ENCODE measurements at regions not wholly inside any gene's neighbourhood (a gene's known extent, or its start where the extent isn't known, plus 50 kb on each side); places are given as distances from the start of the nearest gene placed in this dataset.
"Not testable (repeated sequence)": the region's sequence is repeated elsewhere in the genome, so short reads cannot be mapped to it uniquely, and the experiment has no call there.

GRCh38 chr3:21894459-21895340 lies 143.7 kb upstream of the ZNF385D start:
- DNase-seq (ENCODE audit: low read depth in 2 of 2): no peak

GRCh38 chr3:21898316-21898715 lies 147.3 kb upstream of the ZNF385D start:
- no peak for DNase-seq (ENCODE audit: low read depth in 2 of 2)

- no peak for DNase-seq (ENCODE audit: low read depth in 2 of 2)
These were observed 150.5 kb upstream of the ZNF385D start for GRCh38 chr3:21901484-21901883.

DNA sequence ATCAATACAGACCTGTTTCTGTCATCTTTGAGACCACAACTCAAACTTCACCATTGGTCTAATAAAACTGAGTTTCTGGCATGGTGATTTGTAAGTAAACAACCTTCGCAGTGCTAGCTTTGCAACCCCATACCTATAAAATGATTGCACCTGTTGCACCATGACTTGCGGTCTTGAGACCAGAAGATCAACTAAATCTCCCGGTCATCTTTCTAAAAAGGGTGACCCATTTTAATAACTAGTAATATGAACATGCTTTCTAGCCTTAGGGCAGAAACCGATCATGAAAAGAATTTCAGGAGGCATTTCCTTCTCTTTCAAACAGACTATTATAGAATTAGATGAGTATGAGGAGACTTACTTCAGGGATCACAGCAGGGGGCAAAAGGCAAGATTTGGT lies 151.9 kb upstream of the ZNF385D start:
- DNase-seq (ENCODE audit: low read depth in 2 of 2): no peak

DNA sequence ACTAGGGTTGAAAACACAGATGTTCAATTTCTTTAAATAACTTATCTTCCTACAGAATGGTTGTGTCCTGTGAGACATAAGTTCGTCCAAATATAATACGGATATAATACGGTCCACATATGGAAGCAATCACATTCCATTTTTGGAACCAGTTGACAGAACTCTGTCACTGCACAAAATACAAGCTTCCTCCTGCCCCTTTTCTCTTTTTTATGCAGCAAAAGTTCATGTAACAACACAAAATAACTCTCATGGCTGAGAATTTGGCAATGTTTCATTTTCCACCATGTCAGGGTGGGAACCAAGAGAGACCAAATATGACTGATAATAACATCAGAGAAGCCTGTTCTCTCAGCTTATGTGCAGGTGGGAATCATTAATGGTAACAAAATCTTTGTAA lies 158.1 kb upstream of the ZNF385D start:
- DNase-seq (ENCODE audit: low read depth in 2 of 2): no peak

- no peak for DNase-seq (ENCODE audit: low read depth in 2 of 2)
These were observed 161.7 kb upstream of the ZNF385D start for GRCh38 chr3:21912711-21913110.

DNA sequence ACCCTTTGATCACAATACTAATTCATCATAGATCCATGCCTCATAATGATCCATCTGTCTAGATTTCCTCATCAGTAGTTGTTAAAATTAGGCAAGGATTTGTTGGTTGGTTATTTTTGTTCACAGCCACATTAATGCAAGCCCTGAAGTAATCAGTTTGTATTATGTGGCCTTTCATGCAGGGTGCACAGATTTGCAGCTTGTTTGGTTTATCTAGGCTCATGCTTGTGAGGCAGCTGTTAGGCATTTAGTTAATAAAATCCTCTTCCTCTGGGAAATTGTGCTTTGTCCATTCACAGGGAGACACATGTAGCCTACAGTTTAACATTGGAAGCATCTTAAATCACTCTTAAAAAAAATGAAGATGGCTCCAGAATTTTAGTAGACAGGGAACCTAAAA lies 162.8 kb upstream of the ZNF385D start:
- DNase-seq (ENCODE audit: low read depth in 2 of 2): no peak

DNA sequence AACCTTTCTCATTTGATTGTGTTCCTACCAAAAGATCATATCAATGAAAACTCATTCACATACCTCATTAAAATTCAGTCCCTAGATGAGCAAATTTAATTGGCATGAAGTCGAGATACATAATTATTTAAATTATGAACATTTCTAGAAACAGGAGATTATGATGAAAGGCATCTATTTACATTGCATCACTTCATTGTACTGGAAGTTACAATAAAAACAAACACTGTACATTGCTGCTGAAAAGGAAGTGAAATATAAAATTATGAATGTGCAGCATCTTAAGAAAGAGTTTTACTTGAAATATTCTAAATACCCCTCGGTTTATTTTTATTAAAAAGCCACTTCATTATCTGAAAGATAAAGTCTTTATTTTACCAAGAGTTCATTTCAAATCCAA lies 163.4 kb upstream of the ZNF385D start:
- DNase-seq (ENCODE audit: low read depth in 2 of 2): no peak

GRCh38 chr3:21919383-21919782 lies 168.4 kb upstream of the ZNF385D start:
- DNase-seq (ENCODE audit: low read depth in 2 of 2): no peak

DNA sequence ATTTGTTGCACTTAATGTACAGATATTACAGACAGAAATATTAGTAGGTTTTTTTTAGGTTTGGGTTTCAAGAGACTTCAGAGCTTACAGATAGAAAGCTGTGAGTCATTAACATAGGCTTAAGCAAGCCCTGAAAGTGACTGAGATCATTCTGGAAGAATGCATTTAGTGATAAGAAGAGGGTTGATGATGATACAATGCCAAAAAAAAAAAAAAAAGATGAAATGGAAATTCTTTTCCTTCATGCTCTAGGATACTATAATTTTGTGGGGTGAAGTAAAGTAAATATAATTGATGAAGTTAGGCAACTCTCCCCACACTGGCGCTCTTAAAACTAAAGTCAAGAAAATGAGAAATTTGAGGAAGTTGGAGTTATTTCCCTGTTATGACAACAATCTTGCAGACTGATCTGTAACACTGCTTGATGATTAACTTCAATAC lies 169.4 kb upstream of the ZNF385D start:
- no peak for DNase-seq (ENCODE audit: low read depth in 2 of 2)

DNA sequence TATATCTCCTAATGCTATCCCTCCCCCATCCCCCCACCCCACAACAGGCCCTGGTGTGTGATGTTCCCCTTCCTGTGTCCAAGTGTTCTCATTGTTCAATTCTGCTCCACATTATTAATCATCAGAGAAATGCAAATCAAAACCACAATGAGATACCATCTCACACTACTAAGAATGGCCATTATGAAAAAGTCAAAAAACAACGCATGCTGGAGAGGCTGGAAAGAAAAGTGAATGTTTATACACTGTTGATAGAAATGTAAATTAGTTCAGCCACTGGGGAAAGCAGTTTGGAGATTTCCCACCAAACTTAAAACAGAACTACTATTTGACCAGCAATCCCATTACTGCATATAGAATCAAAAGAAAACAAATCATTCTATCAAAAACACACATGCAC lies 172.1 kb upstream of the ZNF385D start:
- DNase-seq (ENCODE audit: low read depth in 2 of 2): not testable (repeated sequence)

- DNase-seq (ENCODE audit: low read depth in 2 of 2): no peak
These were observed 176.3 kb upstream of the ZNF385D start for GRCh38 chr3:21927261-21927660.

- no peak for DNase-seq (ENCODE audit: low read depth in 2 of 2)
These were observed 183.6 kb upstream of the ZNF385D start for GRCh38 chr3:21934591-21934990.

DNA sequence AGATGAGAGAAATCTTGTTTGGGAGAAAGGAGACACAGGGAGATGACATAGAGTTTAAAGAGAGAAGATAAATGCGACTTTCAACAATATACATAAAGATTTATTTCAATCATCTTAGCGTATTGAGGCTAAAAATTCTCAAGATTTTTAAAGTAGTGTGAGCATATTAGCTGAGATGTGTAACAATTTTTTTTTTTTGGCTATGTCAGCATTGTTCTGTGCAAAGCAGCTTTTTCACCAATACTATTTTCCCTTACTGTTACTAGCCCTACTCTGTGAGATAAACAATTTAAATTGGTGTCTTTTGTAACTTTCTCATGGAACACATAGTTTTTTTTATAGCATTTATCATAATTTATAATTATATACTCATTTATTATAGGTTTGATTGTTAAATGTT lies 185.2 kb upstream of the ZNF385D start:
- no peak for DNase-seq (ENCODE audit: low read depth in 2 of 2)

- DNase-seq (ENCODE audit: low read depth in 2 of 2): no peak
These were observed 187.3 kb upstream of the ZNF385D start for GRCh38 chr3:21938267-21938681.

- no peak for DNase-seq (ENCODE audit: low read depth in 2 of 2)
These were observed 191.3 kb upstream of the ZNF385D start for GRCh38 chr3:21942328-21942727.

DNA sequence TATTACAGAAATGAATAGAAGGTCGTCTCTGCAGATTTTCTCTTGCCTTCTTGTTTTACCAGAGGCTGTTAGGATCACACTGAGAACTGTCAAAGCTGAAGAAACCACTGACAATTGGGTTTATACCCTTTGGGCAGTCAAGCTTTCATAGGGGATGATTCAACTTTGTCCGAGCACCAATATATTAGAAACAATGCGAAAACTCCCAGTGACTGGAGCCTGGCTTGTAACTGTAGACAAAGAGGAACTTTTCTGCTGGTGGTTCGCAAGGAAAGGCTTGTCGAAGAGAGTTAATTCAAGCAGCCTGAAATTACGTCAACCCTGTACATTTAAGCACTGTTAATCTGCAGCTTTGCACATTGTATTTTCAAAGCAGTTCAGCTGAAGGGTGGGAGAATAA lies 193.2 kb upstream of the ZNF385D start:
- no peak for DNase-seq (ENCODE audit: low read depth in 2 of 2)

GRCh38 chr3:21952856-21953255 lies 201.8 kb upstream of the ZNF385D start:
- DNase-seq (ENCODE audit: low read depth in 2 of 2): no peak

DNA sequence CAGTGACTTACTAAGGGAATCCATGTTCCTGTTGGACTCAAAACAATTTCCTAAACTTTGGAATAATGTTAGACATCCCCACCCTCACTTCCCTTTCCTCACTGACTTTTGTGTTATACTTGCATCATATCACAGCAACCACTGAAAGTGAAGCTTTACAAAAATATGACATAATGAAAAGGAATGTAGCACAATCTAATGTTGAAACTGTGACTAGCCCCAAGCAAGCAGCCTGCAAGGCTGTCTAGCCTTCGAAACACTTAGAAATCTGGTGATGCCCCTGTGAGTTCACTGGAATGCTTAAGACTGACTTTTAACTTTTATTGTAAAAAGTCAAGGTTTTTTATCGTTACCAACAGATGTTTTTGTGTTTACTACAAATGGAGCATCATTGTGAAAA lies 203.7 kb upstream of the ZNF385D start:
- no peak for DNase-seq (ENCODE audit: low read depth in 2 of 2)

DNA sequence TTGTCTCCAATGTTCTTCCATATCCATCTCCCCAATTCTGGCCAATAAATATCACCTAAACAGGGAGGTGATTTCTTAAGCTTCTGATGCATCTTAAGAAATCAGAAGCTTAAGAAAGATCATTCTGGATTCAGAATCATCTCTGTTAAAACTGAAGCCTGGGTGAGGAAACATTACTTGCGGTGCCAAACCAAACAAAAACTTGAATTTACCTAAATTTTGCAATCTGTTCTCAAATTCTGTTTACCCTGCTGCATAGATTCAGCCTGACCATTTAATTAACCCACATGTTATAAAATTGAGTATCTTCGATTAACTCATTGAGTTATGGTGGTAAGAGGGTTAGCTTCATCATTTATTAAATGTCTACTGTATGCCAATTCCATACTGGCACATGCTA lies 204.4 kb upstream of the ZNF385D start:
- no peak for DNase-seq (ENCODE audit: low read depth in 2 of 2)

DNA sequence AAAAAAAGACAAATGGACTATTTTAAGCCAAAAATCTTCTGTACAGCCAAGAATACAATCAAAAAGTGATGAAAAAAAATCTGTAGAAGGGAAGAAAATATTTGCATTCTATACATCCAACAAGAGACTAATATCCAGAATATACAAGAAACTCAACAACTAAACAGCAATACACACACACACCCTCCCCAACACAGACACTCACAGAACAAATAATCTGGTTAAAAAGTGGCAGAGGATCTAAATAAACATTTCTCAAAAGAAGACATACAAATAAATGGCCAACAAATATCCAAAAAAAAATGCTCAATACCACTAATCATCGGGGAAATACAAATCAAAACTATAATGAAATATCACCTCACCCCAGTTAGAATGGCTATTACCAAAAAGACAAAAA lies 209.0 kb upstream of the ZNF385D start:
- no peak for DNase-seq (ENCODE audit: low read depth in 2 of 2)

- no peak for DNase-seq (ENCODE audit: low read depth in 2 of 2)
These were observed 211.4 kb upstream of the ZNF385D start for GRCh38 chr3:21962456-21962855.

DNA sequence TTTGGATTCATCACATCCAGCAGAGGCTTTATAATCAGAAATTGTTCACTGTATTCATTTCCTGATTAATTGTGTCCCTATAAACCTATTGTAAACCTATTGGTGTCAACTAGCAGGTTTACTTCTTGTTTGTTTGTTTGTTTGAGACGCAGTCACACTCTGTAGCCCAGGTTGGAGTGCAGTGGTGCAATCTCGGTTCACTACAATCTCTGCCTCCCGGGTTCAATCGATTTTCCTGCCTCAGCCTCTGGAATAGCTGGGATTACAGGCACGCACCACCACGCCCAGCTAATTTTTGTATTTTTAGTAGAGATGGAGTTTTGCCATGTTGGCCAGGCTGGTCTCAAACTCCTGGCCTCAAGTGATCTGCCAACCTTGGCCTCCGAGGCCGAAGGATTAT lies 215.4 kb upstream of the ZNF385D start:
- not testable (repeated sequence) for DNase-seq (ENCODE audit: low read depth in 2 of 2)

- DNase-seq (ENCODE audit: low read depth in 2 of 2): no peak
These were observed 228.7 kb upstream of the ZNF385D start for GRCh38 chr3:21979706-21980105.

Data from stimulated activated CD4-positive, alpha-beta T cell treated with anti-CD3 and anti-CD28 coated beads, Interleukin-1b, Interleukin-23, amount 100 ng/mL, for 4 hours (primary cell).